ENCODE measurements at regions not wholly inside any gene's neighbourhood (a gene's known extent, or its start where the extent isn't known, plus 50 kb on each side); places are given as distances from the start of the nearest gene placed in this dataset.

DNA sequence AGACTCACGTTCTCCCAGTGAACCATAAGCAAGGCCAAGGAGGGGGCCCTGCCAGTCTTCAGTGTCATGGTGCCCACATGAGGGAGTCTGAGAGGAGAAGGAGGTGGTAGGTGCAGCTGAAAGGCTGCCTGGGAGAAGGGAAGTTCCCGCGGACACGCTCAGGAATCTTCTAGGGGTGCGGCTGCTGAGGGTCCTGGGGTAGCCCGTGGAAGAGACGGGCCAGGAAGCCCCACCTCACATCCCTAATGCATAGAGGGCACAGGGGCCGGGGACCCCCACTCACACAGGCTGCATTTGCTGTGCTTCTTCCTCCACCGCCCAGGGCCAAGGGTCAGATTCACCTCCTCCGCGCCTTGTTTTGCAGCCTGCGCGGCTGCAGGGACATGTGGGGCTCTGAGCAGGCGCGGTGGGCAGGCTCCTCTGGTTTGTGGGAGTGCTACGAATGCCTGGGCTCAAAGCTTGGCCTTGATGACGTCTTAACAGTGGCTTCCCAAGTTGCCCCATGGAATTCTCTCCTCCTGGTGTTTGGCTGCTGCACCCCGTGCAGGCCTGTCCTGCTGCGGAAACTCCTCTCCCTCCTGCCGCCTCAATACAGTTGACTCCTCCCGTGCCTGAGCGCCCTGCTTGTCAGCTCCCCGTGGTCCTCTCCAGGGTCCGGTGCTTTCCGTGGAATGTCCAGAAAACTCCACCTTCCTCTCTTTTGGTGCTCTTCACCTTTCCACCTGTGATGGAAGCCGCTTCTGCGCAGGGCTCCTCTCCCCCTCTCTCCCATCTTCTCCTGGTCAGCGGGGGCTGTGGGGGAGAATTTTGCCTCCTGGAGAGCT is 95.7 kb downstream of the VAPA start:
- DNase-seq, result no peak

- peak; percentile 96 for DNase-seq
Measured at GRCh38 chr18:10010611-10011015, 96.8 kb downstream of the VAPA start.

- DNase-seq, result no peak
Measured at GRCh38 chr18:10011061-10011460, 97.2 kb downstream of the VAPA start.

DNA sequence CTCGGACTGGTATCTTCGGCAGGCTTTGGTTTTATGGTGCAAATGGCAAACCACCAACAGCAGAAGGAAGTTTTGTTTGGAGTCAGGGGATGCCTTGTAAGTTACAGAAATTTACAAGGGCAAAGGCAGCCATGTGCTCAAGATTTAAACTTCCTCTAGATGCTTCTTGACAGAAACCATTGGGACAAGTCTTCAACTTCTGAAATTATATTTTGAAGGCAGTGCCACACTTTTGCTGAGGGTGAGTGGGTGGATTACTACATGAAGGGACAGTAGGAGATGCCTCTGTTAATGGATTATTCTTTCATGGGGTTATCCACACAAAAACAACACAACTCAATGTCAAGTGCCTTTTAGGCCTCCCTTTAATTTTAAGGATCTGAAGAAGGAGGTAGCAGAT is 97.9 kb downstream of the VAPA start:
- DNase-seq, result no peak

DNA sequence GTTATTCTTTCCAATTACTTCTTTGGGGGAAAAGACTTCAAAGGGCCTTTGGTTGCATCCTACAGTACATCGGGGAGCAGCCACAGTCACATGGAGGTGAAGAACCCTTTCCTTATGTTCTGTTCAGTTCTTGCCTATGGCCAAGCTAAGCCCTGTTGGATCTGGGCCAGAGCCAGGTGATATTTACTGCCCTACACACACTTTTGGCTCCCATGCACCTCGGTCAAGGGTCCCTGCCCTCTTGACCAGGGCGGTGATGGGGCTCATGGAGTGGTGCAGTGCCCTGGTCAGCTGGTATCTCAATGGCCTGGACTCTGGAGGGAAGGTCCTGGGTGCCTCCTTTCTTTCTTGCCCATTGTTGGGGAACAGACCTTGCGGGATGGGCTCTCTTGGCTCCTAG is 98.7 kb downstream of the VAPA start:
- DNase-seq, result no peak

- no peak for DNase-seq
Measured at GRCh38 chr18:10013621-10014543, 100.1 kb downstream of the VAPA start.

GRCh38 chr18:10015288-10015701 is 101.5 kb downstream of the VAPA start:
- DNase-seq, result peak; percentile 44

DNA sequence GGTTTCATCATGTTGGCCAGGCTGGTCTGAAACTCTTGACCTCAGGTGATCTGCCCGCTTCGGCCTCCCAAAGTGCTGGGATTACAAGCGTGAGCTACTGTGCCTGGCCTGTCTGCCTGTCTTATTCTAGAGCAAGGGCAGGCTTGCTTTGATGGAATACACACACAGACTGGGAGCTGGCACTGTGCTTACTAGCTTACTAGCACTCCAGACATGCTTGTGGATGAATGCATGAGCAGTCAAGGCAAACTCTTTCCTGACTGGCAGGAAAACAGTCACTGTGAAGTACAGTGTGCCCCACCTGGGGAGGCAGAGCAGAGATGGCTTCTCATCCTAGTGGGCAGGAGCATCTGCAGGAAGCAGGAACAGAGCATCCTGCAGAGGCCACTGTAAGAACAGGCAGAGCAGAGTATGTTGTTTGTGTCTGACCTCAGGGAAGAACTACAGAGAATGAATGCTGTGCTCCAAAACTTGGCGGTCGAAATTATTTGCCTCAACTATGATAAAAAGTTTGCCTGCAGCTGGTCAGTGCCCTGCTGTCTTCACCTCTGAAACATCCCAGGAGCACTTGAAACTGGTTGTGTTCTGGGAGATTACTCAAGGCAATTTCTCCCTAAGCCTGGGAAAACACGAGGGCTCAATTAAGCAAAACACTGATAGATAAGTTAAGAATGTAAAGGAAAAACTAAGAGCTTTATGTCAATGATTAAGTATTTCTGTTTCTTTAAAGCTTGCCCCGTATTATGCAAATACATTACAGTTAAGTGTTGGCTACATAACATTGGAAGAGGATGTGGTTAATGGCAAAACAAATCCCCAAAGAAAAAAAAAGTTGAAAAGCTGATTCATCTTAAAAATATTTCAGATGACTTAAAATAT is 102.4 kb downstream of the VAPA start:
- DNase-seq, result peak; percentile 99

DNA sequence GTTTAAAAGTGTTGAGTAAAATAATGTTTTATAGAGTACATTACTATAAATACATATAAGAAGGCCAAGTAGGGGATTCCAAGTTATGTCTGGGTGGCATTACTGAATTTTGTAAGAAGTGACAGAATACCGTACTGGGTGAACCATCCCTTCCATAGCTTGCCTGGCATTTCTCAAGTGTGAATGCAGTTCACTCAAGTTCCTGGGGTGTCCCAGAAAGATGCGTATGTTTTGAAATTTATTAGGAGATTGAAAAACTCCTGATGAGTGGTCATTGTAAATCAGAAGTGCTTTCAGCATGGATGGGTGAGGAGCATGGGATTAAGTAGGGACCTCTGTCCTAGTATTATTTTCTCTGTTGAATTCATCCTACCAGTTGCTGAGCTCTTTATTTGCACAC is 103.2 kb downstream of the VAPA start:
- DNase-seq, result no peak

GRCh38 chr18:10018289-10018688 is 104.5 kb downstream of the VAPA start:
- DNase-seq, result no peak

GRCh38 chr18:10020171-10020570 is 106.4 kb downstream of the VAPA start:
- DNase-seq, result peak; percentile 47

- no peak for DNase-seq
Measured at GRCh38 chr18:10022365-10022764, 108.5 kb downstream of the VAPA start.

GRCh38 chr18:10023853-10024570 is 110.2 kb downstream of the VAPA start:
- no peak for DNase-seq

GRCh38 chr18:10025711-10026670 is 112.2 kb downstream of the VAPA start:
- no peak for DNase-seq

- no peak for DNase-seq
Measured at GRCh38 chr18:10027031-10027430, 113.2 kb downstream of the VAPA start.

GRCh38 chr18:10027461-10027860 is 113.6 kb downstream of the VAPA start:
- DNase-seq, result no peak

- DNase-seq, result no peak
Measured at GRCh38 chr18:10029711-10030110, 115.9 kb downstream of the VAPA start.

DNA sequence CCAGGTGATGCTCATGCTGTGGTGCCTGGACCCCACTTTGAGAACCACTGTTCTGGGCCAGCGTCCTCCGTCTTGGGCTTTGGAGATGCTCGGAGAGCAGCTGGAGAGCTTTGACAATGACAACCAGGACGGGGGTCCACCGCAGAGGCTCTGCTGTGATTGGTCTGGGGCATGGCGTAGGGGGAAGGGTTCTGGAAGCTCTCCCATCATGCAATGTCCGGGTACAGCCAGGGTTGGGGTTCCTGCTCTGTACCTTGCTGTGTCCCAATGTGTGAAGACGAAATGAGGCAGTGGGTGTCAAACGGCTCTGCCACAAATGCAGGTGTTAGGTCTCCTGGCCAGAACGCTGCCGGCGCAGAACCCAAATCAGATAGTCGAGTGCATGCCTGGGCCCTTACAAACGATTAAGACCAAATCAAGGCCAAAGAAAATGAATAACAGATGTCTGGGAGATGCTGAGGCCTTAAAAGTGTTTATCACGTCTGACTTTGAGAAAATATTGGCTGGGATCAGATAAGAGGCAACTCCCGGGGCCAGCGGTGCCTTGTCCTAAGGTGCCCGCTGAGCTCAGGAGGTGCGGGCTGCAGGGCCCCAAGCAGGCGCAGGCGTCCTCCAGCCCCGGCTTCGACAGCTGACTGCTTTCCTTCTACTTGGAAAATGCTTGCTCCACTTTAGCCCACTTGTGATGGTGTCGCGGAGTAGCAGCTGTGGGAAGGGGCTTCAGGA is 117.2 kb downstream of the VAPA start:
- peak; percentile 22 for DNase-seq

GRCh38 chr18:10032331-10033015 is 118.7 kb downstream of the VAPA start:
- DNase-seq, result no peak

- DNase-seq, result no peak
Measured at GRCh38 chr18:10033016-10033399, 119.2 kb downstream of the VAPA start.
